Activated CD8-positive, alpha-beta T cell treated with anti-CD3 and anti-CD28 coated beads for 36 hours (primary cell): ENCODE measurements at regions not wholly inside any gene's neighbourhood (a gene's known extent, or its start where the extent isn't known, plus 50 kb on each side); places are given as distances from the start of the nearest gene placed in this dataset.

ENCODE experiments used
- ATAC-seq: fragments of 200-7000 bp; cut with Tn5 transposase; one replicate; pipeline ENCODE4 v1.10.0; 2021; ENCODE audit warnings: mild to moderate bottlenecking, moderate library complexity
- CTCF ChIA-PET: fragments of 350-600 bp; sonication (Branson Sonifier 250); formaldehyde crosslinking; loops from one replicate; lab custom pipeline; 2021; ENCODE audit warnings: antibody characterized with exemption; lab: Charles Lee
- POLR2A ChIA-PET: fragments of 350-600 bp; sonication (Branson Sonifier 250); formaldehyde crosslinking; loops from one replicate; lab custom pipeline; 2021; ENCODE audit warnings: antibody characterized with exemption; lab: Charles Lee
- DNase-seq: peaks from one replicate; pipeline ENCODE4 v3.0.0-alpha.2; 2020
- H3K27ac Mint-ChIP-seq: one replicate; pipeline ENCODE4 v1.8.0; 2021; ENCODE audit warnings: mild to moderate bottlenecking, mixed read lengths
- H3K27me3 Mint-ChIP-seq: one replicate; pipeline ENCODE4 v1.8.0; 2021; ENCODE audit warnings: mixed read lengths
- H3K36me3 Mint-ChIP-seq: one replicate; pipeline ENCODE4 v1.8.0; 2021; ENCODE audit warnings: low read depth, mixed read lengths
- H3K4me1 Mint-ChIP-seq: one replicate; pipeline ENCODE4 v1.8.0; 2021; ENCODE audit warnings: low read depth, mixed read lengths
- H3K4me3 Mint-ChIP-seq: one replicate; pipeline ENCODE4 v1.8.0; 2021; ENCODE audit warnings: mild to moderate bottlenecking, moderate library complexity, mixed read lengths
- H3K9me3 Mint-ChIP-seq: one replicate; pipeline ENCODE4 v1.8.0; 2021; ENCODE audit warnings: mixed read lengths
- CTCF ChIP-seq: fragments of 200-600 bp; IDR thresholded peaks from one replicate; pipeline ENCODE4 v1.8.0; 2022; ENCODE audit warnings: antibody characterized with exemption, mild to moderate bottlenecking
- intact Hi-C: fragments of 100-400 bp; cut with micrococcal nuclease; formaldehyde crosslinking; loops from one replicate; pipeline ENCODE4 v1.10.0; 2022

- H3K4me3 Mint-ChIP-seq, result no peak overlapping the region
- no peaks in the 10 kb centered on the region for H3K36me3 Mint-ChIP-seq
- ATAC-seq (no peak), DNase-seq (no peak)
- no peaks in the 10 kb centered on the region for H3K9me3 Mint-ChIP-seq
- H3K27me3 Mint-ChIP-seq, result peaks cover 3% of the 10 kb centered on the region
- CTCF ChIA-PET, result interaction anchor here (0.9 kb wide), 1 partner anchor 575 kb away, joined by 3 read pairs; no protein-coding TSS in a partner anchor
- no peak for TF ChIP-seq CTCF
- H3K27ac Mint-ChIP-seq, result no peak overlapping the region
- POLR2A ChIA-PET, result no interaction called here
- intact Hi-C loops, result loop anchor here (10.0 kb wide), 1 partner anchor 334 kb away; no protein-coding TSS in a partner anchor
- no peaks in the 10 kb centered on the region for H3K4me1 Mint-ChIP-seq
Measured at GRCh38 chr6:150749091-150749670, 116.3 kb upstream of the MTHFD1L start.

DNA sequence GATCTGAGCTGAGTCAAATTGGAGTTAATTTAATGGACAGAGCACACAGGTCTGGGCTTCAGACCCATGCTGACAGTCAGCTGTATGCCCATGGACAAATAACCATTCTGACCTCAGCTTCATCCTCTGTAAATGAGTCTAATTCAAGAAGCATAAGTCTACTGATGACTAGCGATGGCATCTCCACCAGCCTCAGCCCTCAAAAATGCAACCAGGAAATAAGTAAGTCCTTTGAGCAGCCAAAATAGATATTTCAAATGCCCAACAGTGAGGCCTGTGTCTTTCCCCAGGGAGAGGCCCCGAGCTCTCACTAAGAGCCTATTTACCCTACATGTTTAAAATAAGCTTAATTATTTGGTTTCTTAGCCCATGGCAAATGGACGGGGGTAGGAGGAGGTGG lies 114.2 kb upstream of the MTHFD1L start:
- Mint-ChIP-seq H3K9me3 (no peaks in the 10 kb centered on the region), H3K36me3 (no peaks in the 10 kb centered on the region), H3K4me1 (no peaks in the 10 kb centered on the region), H3K27me3 (peaks cover 3% of the 10 kb centered on the region), H3K4me3 (no peak overlapping the region), H3K27ac (no peak overlapping the region)
- intact Hi-C loops, result no loop called here
- no peak for ATAC-seq
- ChIA-PET POLR2A (no interaction called here), CTCF (interaction anchor here (1.3 kb wide), 1 partner anchor 64 kb away, joined by 5 read pairs; no protein-coding TSS in a partner anchor)
- DNase-seq, result no peak
- no peak for TF ChIP-seq CTCF

GRCh38 chr6:150752409-150752808 lies 113.1 kb upstream of the MTHFD1L start:
- no peak for TF ChIP-seq CTCF
- ChIA-PET POLR2A (no interaction called here), CTCF (no interaction called here)
- intact Hi-C loops, result no loop called here
- Mint-ChIP-seq H3K36me3 (no peaks in the 10 kb centered on the region), H3K4me1 (no peaks in the 10 kb centered on the region), H3K27me3 (peaks cover 3% of the 10 kb centered on the region), H3K27ac (no peak overlapping the region), H3K4me3 (no peak overlapping the region), H3K9me3 (no peaks in the 10 kb centered on the region)
- no peak for ATAC-seq
- DNase-seq, result no peak

DNA sequence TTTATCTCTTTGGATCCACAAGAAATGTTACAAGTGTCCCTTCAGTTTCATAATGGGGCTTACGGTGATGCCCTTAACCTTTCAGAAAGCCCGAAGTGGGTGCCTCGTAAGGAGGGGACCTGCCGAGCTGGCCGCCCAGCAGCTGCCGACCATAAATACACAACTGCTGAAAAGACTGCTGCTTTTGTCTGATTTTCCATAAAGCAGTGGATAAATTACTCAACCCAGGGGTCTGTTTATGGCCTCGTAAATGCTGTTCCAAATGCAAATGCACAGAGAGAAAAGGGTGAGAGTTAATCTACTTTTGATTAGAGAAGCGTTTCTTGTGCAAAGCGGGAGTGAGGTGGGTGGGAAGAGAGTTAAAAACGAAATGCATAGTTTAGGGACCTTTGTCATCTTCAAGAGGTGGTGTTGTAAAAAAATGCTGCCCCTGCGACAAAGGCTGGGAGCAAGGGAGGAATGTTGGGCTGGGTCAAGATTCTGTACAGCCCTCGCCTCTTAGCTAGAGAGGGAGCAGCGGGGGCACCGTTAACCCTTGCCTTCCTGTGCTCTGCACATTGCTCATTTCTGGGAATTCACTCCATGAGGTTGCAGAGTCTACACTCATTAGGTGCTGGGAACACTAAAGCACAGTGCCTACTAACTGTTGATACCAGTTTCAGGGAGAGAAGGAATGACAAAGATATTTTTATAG lies 112.0 kb upstream of the MTHFD1L start:
- Mint-ChIP-seq H3K27ac (no peak overlapping the region), H3K4me1 (no peaks in the 10 kb centered on the region), H3K36me3 (no peaks in the 10 kb centered on the region), H3K27me3 (no peaks in the 10 kb centered on the region), H3K4me3 (no peak overlapping the region), H3K9me3 (no peaks in the 10 kb centered on the region)
- intact Hi-C loops, result no loop called here
- no peak for TF ChIP-seq CTCF
- CTCF ChIA-PET, result no interaction called here
- POLR2A ChIA-PET, result interaction anchor here (0.8 kb wide), 1 partner anchor 144 kb away, joined by 4 read pairs; no protein-coding TSS in a partner anchor
- ATAC-seq (no peak), DNase-seq (no peak)

GRCh38 chr6:150755042-150755441 lies 110.5 kb upstream of the MTHFD1L start:
- ChIA-PET CTCF (interaction anchor here (2.0 kb wide), 1 partner anchor 337 kb away, joined by 5 read pairs; no protein-coding TSS in a partner anchor), POLR2A (no interaction called here)
- H3K9me3 Mint-ChIP-seq, result no peaks in the 10 kb centered on the region
- ATAC-seq, result no peak
- DNase-seq, result no peak
- TF ChIP-seq CTCF, result no peak
- no peak overlapping the region for H3K4me3 Mint-ChIP-seq
- H3K36me3 Mint-ChIP-seq, result no peaks in the 10 kb centered on the region
- H3K27ac Mint-ChIP-seq, result no peak overlapping the region
- no peaks in the 10 kb centered on the region for H3K4me1 Mint-ChIP-seq
- no peaks in the 10 kb centered on the region for H3K27me3 Mint-ChIP-seq
- intact Hi-C loops, result no loop called here
